Suprapubic skin (tissue), 4 donors: ENCODE measurements at regions not wholly inside any gene's neighbourhood (a gene's known extent, or its start where the extent isn't known, plus 50 kb on each side); places are given as distances from the start of the nearest gene placed in this dataset.

Experiments used
- DNase-seq, 2 donors: peaks; one replicate each; pipeline ENCODE4 v3.0.0-alpha.2; 2019; ENCODE audit warnings: low spot score in 2 of 2
- H3K27ac ChIP-seq: fragments of 200-600 bp; sonication (generic); one replicate; pipeline ENCODE4 v1.5.1; 2019
- H3K27me3 ChIP-seq: fragments of 200-600 bp; sonication (generic); one replicate; pipeline ENCODE4 v1.5.1; 2019
- H3K36me3 ChIP-seq: fragments of 200-600 bp; sonication (generic); one replicate; pipeline ENCODE4 v1.5.1; 2019
- H3K4me1 ChIP-seq: fragments of 200-600 bp; sonication (generic); one replicate; pipeline ENCODE4 v1.5.1; 2019
- H3K4me3 ChIP-seq: fragments of 200-600 bp; sonication (generic); one replicate; pipeline ENCODE4 v1.5.1; 2019; ENCODE audit warnings: mild to moderate bottlenecking
- H3K9me3 ChIP-seq: fragments of 200-600 bp; sonication (generic); one replicate; pipeline ENCODE4 v1.5.1; 2019
- EP300 ChIP-seq: sonication (generic); formaldehyde crosslinking; IDR thresholded peaks from one replicate; pipeline ENCODE4 v1.6.1; 2017; ENCODE audit warnings: antibody characterized with exemption
- POLR2A ChIP-seq, 2 donors: fragments of 450-650 bp; IDR thresholded peaks; one replicate each; pipeline ENCODE4 v1.6.1; 2017; ENCODE audit warnings: antibody characterized with exemption in 2 of 2, mild to moderate bottlenecking in 2 of 2, moderate library complexity in 2 of 2
- POLR2AphosphoS5 ChIP-seq, 3 donors: sonication (generic); formaldehyde crosslinking; IDR thresholded peaks; one replicate each; pipeline ENCODE4 v1.6.1; 2017; ENCODE audit warnings: antibody characterized with exemption in 3 of 3
- WGBS: methylation state at CpG from one replicate; pipeline ENCODE4 v1.1.5; 2018; 5-methylcytosine and 5-hydroxymethylcytosine counted together
- TF ChIP-seq, protein P1 (sequence below), 2 donors: fragments of 200-600 bp in 1 of 2; fragments of 450-650 bp in 1 of 2; sonication (generic) in 1 of 2; IDR thresholded peaks; one replicate each; pipeline ENCODE4 v1.5.1; 2016 to 2019; ENCODE audit warnings: antibody characterized with exemption in 2 of 2, mild to moderate bottlenecking in 1 of 2, moderate library complexity in 1 of 2

DNA sequence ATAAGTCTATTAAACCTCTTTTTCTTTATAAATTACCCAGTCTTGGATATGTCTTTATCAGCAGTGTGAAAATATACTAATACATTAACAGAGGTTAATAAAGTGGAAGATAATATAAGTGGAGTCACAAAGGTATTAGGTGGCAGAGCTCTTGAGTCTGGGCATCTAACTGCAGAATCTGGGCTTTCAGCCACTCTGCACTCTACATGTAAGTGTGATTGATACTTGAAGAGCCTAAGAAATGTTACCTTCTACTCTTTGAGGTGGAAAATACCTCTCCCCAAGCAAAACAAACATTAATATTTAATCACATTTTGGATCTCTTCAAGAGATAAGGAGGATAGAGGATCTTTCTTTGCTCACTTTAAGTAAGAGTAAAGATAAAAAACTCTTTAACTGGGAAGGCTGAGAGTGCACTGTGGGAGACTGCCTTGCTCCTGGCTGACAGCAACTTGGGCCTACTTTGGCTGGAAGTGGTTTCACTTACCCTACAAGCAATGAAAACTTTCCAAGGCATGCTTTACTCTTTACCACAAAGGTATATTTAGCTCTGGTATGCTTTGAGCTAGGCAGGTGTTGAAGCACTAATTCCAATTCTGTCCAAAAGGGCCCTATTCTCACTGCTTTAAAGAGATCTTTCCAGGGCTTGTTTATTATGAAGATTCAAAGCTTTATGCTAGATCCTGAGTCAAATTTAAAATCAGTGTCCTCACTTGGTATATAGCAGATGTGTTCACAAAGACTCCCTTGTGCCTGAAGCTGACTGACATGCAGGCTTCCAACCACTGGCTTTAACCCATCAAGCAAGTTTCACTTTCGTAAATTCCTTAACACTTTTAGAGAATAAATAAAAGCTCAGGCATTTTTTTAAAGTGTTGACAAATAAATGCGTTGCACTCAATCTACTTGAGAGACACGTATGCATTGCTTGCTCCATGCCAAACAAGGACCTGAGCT, 245.3 kb upstream of the ZP4 start:
- WGBS = 53% methylated on average over 3 of the region's 3 CpGs
- no peak overlapping the region for H3K27ac ChIP-seq
- no peaks in the 10 kb centered on the region for H3K4me1 ChIP-seq
- no peaks in the 10 kb centered on the region for H3K9me3 ChIP-seq
- H3K27me3 ChIP-seq = no peaks in the 10 kb centered on the region
- no peak for DNase-seq
- H3K4me3 ChIP-seq = no peak overlapping the region
- H3K36me3 ChIP-seq = no peaks in the 10 kb centered on the region
- TF ChIP-seq EP300 = no peak
- TF ChIP-seq, protein P1, sequence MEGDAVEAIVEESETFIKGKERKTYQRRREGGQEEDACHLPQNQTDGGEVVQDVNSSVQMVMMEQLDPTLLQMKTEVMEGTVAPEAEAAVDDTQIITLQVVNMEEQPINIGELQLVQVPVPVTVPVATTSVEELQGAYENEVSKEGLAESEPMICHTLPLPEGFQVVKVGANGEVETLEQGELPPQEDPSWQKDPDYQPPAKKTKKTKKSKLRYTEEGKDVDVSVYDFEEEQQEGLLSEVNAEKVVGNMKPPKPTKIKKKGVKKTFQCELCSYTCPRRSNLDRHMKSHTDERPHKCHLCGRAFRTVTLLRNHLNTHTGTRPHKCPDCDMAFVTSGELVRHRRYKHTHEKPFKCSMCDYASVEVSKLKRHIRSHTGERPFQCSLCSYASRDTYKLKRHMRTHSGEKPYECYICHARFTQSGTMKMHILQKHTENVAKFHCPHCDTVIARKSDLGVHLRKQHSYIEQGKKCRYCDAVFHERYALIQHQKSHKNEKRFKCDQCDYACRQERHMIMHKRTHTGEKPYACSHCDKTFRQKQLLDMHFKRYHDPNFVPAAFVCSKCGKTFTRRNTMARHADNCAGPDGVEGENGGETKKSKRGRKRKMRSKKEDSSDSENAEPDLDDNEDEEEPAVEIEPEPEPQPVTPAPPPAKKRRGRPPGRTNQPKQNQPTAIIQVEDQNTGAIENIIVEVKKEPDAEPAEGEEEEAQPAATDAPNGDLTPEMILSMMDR (IDR thresholded peaks at IDR 0.05) = no peak

DNA sequence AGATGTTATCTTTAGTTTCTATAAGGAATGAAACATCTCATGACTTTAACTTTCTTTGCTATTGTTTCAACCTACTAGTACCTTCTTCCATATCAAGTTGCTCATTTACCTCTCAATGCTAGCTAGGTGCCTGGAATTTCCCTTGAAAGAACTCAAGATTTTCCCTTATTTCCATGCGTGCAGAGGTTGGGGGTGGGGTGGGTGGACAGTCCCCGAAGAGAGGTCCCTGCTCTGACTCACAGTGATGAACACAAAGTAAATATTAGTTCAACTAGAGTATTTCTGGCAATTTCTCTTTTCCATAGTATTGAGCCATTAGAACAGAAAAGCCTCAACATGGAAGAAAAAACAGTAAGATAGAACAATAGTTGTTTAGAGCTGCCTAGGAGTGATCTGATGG, 239.0 kb upstream of the ZP4 start:
- Histone ChIP-seq H3K9me3 (no peaks in the 10 kb centered on the region), H3K36me3 (no peaks in the 10 kb centered on the region), H3K27ac (no peak overlapping the region), H3K4me1 (no peaks in the 10 kb centered on the region), H3K27me3 (no peaks in the 10 kb centered on the region), H3K4me3 (no peak overlapping the region)
- WGBS = 69% methylated on average over 2 of the region's 2 CpGs
- DNase-seq = no peak
- no peak for TF ChIP-seq EP300
- TF ChIP-seq POLR2A (IDR thresholded peaks at IDR 0.05) = no peak
- TF ChIP-seq POLR2AphosphoS5 (IDR thresholded peaks at IDR 0.05) = no peak
- TF ChIP-seq, protein P1 (IDR thresholded peaks at IDR 0.05) = no peak

DNA sequence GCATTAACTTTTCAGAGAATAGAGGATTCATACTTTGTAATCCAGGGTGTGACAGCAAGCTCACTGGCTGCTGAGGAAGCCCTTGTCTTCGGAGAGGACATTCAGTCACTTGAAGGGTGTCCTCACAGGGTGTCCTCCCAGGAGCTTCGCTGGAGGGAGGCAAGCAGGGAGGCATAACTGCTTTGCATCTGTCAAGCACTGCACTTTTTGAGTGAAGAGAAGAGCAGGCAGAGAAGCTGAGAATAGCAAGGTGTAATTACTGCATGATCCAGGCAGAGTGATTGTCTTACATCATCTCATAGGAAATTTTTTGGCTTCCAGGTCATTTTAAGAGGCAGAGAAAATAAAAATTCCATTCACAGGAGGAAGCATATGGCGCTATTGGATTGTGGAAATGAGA, 232.5 kb upstream of the ZP4 start:
- no peaks in the 10 kb centered on the region for H3K4me1 ChIP-seq
- H3K36me3 ChIP-seq = no peaks in the 10 kb centered on the region
- 82% methylated on average over 3 of the region's 3 CpGs for WGBS
- TF ChIP-seq EP300 = no peak
- TF ChIP-seq POLR2AphosphoS5 (IDR thresholded peaks at IDR 0.05) = no peak
- no peak for TF ChIP-seq POLR2A (IDR thresholded peaks at IDR 0.05)
- TF ChIP-seq, protein P1 (IDR thresholded peaks at IDR 0.05) = no peak
- H3K27me3 ChIP-seq = no peaks in the 10 kb centered on the region
- H3K4me3 ChIP-seq = no peak overlapping the region
- no peak for DNase-seq
- H3K27ac ChIP-seq = no peak overlapping the region
- H3K9me3 ChIP-seq = no peaks in the 10 kb centered on the region

DNA sequence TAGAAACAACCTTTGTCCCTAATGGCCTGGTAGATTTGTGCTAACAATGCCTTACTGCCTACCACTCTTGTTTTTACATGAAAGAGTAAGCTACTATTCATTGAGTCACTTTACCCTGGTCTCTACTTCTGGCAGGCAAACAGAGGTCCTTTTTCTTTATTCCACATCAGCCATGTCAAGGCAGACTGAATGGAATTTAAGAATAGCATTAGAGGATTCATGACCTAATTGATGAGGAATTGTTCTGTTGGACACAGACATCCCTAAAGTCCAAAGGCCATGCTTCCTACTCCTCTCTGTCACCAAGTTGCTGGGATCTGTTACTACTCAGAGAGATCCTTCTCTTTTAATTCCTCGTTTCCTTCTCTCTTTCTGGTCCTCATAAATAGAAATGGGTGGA, 229.1 kb upstream of the ZP4 start:
- H3K36me3 ChIP-seq = no peaks in the 10 kb centered on the region
- no peak overlapping the region for H3K4me3 ChIP-seq
- no peak for DNase-seq
- no peak overlapping the region for H3K27ac ChIP-seq
- no peaks in the 10 kb centered on the region for H3K4me1 ChIP-seq
- no peaks in the 10 kb centered on the region for H3K27me3 ChIP-seq
- TF ChIP-seq, protein P1 (IDR thresholded peaks at IDR 0.05) = no peak
- no peak for TF ChIP-seq EP300
- TF ChIP-seq POLR2A (IDR thresholded peaks at IDR 0.05) = no peak
- TF ChIP-seq POLR2AphosphoS5 (IDR thresholded peaks at IDR 0.05) = no peak
- H3K9me3 ChIP-seq = no peaks in the 10 kb centered on the region
- WGBS = 47% methylated on average over 1 of the region's 1 CpG

DNA sequence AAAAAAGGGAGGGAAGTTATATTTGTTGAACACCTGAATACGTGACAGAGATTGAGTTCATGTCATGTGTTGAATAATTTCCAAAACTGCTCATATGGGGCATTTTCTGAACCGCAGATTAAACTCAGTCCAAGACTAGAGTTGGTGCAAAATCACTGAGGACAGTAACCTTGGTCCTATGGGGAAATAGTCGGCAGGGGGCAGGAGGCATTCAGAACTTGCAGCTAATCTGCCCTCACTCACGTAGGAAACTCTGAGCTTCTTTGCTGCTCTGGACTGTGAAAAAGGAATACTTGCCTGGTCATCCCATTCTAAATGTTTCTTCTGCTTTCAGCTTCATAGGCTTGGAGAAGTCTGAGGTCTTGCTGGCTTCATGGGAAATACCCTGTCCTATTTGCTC, 228.3 kb upstream of the ZP4 start:
- no peaks in the 10 kb centered on the region for H3K9me3 ChIP-seq
- TF ChIP-seq POLR2A (IDR thresholded peaks at IDR 0.05) (no peak), POLR2AphosphoS5 (IDR thresholded peaks at IDR 0.05) (no peak), EP300 (no peak)
- TF ChIP-seq, protein P1 (IDR thresholded peaks at IDR 0.05) = no peak

More for the DNA sequence above, 228.3 kb upstream of the ZP4 start:
- no peak for DNase-seq
- WGBS = 63% methylated on average over 4 of the region's 4 CpGs
- H3K4me3 ChIP-seq = no peak overlapping the region
- H3K27ac ChIP-seq = no peak overlapping the region
- no peaks in the 10 kb centered on the region for H3K27me3 ChIP-seq
- H3K4me1 ChIP-seq = no peaks in the 10 kb centered on the region
- no peaks in the 10 kb centered on the region for H3K36me3 ChIP-seq
